Stimulated activated CD8-positive, alpha-beta memory T cell treated with anti-CD3 and anti-CD28 coated beads, Interleukin-4, amount 100 ng/mL, for 1 hour (primary cell): ENCODE measurements at regions not wholly inside any gene's neighbourhood (a gene's known extent, or its start where the extent isn't known, plus 50 kb on each side); places are given as distances from the start of the nearest gene placed in this dataset.
"Not testable (repeated sequence)": the region's sequence is repeated elsewhere in the genome, so short reads cannot be mapped to it uniquely, and the experiment has no call there.

Experiments used
- DNase-seq, 2 donors: peaks; one replicate each; pipeline ENCODE4 v3.0.0-alpha.2; 2020; ENCODE audit warnings: low read depth in 2 of 2, low spot score in 1 of 2

DNA sequence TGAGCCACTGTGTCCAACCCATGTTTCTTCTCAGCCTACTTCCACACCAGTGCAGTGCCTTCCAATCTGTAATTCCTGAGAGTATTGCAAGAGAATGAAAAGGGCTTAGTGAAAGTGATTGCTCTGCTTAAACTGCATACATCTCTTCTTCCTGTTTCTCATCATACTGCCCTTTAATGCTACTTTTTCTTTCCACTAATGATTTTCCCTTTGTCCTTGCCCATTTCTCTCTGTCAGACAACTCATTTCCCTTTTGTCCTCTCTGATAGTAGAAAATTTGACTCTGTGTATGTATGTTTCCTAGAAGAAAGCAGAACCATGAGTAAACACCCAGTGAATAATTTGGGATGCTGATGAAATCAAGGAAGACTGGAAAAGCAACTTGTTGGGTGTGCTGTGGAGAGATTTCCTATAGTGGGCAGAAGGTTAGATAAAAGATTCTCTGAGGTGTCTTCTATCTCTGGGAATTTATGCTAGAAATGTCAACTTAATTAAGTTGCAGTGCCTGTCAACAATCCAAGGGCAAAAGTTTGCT is 102.2 kb upstream of the CHD1 start:
- DNase-seq = no peak

DNA sequence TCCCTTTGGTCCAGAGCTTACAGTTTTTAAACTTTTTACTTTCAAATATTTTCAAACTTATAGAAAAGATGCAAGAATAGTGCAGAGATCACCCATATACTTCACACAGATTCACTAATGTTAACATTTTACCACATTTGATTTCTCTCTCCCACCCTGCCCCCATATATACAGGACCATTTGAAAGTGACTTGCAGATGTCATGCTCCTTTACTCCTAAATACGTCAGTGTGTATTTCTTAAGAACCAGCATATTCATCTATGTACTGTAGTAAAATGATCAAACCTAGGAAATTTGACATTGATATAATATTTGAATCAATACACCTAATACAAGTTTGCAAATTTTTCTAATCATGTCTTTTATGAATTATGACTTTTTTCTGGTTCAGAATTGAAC is 100.4 kb upstream of the CHD1 start:
- DNase-seq = no peak

DNA sequence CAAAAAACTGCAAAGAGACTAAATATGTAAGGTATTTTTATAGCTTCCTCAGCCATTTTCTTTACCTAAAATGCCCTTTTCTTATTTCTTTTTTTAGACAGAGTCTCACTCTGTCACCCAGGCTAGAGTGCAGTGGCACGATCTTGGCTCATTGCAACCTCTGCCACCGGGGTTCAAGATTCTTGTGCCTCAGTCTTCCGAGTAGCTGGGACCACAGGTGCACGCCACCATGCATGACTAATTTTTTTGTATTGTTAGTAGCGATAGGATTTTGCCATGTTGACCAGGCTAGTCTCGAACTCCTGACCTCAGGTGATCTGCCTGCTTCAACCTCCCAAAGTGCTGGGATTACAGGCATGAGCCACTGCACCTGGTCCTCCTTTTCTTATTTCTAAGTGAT is 99.4 kb upstream of the CHD1 start:
- DNase-seq = not testable (repeated sequence)

DNA sequence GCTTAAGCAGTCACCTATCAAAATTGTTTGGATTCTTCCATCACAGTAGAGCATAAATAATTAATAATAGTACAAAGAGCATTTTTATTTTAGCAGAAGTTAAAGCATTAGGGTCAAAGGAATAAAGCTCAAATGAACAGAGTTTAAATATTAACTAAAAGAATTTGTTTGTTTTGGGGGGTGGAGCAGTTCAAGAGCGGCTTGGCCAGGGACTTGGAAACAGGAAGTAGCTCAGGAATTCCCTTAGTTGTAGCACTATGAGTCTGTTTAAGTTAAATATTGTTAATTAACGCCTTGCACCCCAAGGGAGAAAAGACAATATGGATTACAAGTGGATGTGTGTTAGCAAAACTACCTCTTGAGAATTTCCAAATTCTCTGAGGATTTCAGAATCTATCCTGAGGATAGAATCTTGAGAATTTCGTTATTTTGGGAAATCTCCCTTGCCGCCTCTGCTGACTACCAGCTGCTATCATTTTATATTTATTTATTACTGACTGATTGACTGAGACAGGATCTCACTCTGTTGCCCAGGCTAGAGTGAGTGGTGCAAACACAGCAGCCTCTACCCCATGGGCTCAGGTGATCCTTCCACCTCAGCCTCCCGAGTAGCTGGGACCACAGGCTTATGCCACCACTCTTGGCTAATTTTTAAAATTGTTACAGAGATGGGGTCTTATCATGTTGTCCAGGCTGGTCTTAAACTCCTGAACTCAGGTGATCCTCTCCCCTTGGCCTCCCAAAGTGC is 96.7 kb upstream of the CHD1 start:
- DNase-seq = no peak

DNA sequence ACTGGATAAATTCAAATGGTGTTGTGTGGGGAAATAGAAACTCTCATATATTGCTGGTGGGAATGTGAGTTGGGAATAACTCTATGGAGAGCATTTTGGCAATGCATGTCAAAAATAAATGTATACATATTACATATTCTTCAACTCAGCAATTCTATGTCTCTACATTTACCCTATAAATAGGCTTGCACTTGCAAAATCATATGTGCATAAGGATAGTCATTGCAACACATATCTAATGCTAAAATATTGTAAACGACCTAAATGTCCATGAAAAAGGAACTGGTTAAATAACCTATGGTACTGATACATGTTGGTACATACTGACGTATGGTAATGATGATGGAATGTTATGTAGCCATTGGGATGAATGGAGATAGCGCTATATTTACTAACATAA is 94.5 kb upstream of the CHD1 start:
- no peak for DNase-seq

DNA sequence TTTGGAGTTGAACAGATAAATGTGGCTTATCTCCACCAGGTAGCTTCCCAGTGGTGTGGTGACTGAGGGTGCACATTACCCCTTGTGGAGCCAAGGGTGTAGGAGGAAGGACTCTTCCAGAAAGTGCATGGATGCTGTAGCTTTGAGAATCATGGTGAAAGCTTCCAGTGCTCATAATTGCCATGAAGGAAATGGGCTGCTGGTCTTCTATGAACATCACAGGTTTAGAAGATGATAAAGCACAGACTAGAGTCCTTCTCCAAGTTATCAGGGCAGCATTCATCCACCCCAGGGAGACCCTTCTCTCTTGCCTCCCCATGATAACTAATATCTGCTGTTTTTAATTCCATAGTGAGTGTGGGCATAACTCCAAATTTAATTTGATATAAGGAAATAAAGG is 93.4 kb upstream of the CHD1 start:
- DNase-seq = no peak

DNA sequence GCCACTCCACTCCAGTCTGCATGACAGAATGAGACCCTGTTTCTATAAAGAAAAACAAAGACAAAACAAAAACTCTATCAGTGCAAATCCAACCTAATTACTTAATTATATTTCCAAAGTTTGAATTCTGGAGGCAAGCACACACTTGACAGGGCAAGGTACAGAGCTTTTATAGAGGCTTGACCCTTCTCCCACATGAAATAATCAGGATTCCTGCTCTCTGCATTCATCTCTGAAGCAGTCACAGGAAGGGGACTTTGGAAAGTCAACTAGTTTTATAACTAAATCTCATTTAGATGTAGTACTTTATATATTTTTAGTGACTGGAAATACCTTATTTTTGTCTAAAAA is 91.9 kb upstream of the CHD1 start:
- no peak for DNase-seq

DNA sequence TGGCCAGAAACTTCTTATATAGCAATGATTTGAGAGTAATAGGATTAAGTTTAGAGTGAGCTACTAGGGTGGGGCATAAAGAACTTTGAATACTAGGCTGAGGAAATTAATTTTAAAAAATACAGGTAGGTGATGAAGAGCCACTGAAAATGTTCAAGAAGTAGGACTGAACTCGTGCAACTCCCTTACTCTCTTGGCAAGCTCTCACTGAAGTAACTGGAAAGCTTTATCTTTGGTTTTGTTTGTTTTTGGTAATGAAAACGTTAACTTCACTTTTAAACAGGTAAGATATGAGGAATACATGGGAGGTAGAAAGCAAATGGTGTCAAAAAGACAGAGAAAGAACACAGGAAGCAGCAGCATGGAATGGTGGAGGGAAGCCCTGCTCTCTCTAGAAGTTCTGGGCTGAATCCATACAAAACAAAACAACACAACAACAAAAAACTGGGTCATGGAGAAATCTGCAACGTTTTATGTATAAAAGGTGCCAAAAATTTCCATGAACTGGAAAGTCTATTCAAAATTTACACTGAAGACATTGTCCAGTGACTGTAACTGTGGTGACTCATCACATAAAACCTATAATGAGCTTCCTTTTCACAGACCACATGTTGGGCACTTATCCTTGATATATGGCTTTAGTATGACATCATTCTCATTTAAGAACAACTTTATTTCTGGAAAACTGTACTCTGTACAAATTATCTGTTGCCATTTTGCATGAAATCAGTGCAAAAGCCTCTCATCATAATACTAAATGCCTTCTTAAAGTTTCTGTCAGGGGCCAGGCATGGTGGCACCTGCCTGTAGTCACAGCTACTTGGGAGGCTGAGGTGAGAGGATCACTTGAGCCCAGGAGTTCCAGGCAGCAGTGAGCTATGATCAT is 91.2 kb upstream of the CHD1 start:
- DNase-seq = no peak

DNA sequence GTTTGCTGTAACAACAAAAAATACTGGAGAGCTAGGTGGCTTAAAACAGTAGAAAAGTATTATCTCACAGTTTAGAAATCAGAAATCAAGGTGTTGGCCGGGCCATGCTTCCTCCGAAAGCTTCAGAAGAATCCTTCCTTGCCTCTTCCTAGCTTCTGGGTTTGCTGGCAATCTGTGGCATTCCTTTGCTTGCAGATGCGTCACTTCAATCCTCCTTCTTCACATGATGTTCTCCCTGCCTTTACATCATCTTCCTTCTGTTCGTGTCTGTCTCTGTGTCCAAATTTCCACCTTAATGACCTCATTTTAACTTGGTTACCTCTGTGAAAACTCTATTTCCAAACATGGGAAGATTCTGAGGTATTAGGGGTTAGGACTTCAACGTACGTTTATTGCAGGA is 90.4 kb upstream of the CHD1 start:
- DNase-seq = no peak

DNA sequence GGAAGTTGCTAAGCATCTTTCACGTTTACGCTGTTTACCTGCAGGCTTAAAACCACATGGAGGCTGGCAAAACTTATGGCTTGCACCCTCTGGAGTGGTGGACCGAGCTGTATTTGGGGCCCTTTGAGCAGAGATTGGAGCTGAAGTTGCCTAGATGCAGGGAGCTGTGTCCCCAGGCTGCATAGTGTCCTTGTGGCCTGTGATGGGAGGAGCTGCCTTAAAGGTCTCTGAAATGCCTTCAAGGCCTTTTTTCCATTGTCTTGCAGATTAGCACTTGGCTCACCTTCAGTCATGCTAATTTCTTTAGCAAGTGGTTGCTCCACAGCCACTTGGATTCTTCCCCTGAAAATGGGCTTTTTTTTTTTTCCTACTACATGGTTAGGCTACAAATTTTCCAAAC is 81.5 kb upstream of the CHD1 start:
- no peak for DNase-seq

DNA sequence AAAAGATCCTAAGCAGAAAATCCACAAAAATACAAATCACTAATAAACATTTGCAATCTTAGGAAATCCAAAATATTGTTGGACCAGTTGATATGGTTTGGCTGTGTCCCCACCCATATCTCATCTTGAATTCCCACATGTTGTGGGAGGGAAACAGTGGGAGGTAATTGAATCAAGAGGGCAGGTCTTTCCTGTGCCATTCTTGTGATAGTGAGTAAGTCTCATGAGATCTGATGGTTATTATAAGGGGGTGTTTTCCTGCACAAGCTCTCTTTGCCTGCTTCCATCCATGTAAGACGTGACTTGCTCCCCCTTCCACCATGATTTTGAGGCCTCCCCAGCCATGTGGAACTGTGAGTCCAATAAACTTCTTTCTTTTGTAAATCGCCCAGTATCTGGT is 79.2 kb upstream of the CHD1 start:
- DNase-seq = not testable (repeated sequence)

DNA sequence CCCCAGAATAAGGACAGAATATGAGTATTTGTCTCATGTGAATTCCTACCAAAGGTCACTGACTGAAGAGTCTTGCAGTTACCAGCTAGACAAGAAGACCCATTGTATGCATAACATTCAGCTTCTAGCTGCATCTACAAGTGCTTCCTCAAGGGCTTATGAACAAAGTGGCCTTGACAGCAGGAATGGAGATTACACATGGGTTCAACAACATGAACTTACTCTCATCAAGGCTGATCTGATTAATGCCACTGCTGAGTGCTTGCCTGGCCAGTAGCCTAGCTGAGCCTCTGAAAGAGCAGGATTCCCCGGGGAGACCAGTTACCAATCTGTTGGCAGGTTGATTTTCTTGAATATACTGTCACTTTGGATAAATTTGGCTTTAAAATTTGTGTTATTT is 76.7 kb upstream of the CHD1 start:
- no peak for DNase-seq

DNA sequence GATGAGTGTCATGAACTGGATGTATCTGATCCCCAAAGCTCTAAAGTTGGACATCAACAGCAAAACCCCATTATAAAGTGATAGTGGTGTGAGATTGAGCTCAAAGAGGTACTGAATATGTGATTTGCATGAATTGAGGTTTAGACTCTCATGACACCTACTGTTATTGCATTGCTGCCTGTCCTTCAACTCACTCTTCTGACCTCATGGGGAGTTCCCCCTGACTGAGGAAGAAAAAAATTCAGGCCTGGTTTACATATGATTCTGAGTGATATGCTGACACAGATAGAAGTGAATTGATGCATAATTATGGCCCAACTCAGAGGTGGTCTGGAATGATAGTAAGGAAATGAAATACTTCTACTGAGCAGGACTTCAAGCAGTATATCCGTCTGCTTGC is 76.2 kb upstream of the CHD1 start:
- no peak for DNase-seq

DNA sequence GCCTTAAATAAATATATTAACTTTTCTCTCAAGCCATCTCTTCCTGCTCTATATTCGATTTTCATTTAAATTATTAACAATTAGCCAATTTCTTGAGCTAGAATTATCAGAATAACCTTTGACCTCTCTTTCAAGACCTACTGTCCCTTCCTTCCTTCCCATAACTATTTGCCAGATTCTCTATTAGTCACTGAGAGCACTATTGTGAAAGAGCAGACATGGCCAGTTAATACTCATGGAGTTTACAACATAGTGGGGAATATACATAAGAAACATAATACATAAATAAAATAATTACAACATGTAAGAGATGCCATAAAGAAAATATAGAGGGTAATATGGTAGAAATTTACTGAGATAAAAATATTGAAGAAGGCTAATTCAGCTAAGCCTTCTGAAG is 72.1 kb upstream of the CHD1 start:
- DNase-seq = no peak

DNA sequence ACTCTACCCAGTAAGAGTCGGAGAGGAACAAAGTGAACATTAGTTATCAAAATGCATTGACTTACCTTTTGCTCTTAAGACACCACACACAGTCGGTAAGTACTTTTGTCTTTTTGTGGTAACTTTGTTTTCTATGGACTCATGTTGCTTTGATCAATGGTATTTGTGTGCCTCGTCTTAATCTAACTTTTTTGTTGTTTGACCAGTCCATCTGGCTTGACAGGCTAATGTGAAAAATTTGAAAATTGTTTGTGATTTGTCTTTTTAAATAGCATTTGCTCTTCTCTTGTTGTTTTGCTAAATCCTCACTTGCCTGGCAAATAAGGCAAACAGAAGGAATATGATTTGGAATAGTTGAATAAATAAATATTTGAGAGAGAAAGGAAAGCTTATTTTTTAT is 71.4 kb upstream of the CHD1 start:
- no peak for DNase-seq

DNA sequence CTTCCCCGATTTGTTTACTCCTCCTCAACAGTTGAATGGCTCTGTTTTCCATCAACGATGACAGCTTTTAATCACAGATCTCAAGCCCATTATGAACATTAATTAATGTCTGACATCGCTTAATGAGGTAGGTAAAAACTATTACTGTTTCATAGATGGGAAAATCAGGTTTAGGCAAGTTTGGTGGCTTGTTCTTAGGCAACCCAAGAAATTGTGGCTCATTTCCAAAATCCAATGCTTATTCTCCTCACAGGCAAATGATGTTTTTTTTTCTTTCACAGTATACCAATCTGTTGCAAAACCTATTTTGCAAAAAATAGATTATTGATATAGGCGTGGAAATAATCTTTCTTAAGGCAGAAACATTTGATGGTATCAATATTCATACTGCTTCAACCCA is 70.8 kb upstream of the CHD1 start:
- no peak for DNase-seq

DNA sequence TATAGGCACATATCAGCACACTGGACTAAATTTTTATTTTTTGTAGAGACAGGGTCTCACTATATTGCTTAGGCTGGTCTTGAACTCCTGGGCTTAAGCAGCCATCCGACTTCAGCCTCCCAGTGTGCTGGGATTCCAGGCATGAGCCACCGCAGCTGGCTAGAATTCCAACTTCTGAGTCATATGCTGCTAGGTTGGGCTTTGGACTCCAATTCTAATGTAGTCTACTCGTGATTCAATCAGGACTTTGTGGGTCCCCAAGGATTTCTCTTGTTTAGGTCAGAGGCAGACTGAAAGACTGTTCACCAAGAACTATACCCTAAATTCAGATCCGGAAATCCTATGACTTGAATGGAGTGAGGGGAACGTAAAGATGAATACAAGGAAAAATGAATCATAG is 68.2 kb upstream of the CHD1 start:
- DNase-seq = no peak

DNA sequence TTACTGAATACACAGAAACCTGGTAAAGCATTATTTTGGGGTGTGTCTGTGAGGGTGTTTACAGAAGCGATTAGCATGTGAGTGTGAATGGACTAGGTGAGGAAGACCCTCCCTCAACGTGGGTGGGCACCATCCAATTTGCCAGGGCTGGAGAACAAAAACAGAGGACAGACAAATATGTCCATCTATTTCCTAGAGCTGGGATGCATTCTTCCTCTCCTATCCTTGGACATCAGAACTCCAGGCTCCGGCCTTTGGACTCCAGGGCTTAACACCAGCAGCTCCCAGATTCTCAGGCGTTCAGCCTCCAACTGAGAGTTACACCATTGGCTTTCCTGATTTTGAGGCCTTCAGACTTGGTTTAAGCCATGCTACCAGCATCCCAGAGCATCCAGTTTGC is 65.8 kb upstream of the CHD1 start:
- no peak for DNase-seq

DNA sequence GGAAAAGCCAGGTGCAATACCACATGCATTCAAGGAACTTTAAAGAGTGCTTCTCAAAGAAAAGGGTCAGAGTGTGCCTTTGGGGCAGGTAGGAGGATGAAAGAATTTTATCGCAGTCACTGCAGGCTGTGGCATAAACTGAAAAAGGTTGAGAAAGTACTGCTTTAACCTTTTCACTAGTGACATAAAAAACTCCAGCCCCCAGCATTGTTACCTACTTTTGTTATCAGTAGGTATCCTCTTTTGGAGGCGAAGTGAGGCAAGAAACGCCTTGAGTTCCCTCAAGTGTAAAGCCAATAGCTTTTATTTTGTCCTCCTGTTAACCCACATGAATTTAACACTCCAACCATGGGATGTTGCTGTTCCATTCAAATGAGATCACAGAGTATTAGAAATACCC is 64.7 kb upstream of the CHD1 start:
- DNase-seq = no peak

DNA sequence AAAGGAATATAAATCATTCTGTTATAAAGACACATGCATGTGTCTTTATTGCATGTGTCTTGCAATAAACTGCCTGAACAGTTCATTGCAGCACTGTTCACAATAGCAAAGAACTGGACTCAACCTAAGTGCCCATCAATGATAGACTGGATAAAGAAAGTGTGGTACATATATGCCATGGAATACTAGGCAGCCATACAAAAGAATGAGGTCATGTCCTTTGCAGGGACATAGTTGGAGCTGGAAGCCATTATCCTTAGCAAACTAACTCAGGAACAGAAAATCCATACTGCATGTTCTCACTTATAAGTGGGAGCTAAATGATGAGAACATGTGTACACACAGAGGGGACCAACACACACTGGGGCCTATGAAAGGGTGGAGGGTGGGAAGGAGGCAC is 63.7 kb upstream of the CHD1 start:
- DNase-seq = no peak

DNA sequence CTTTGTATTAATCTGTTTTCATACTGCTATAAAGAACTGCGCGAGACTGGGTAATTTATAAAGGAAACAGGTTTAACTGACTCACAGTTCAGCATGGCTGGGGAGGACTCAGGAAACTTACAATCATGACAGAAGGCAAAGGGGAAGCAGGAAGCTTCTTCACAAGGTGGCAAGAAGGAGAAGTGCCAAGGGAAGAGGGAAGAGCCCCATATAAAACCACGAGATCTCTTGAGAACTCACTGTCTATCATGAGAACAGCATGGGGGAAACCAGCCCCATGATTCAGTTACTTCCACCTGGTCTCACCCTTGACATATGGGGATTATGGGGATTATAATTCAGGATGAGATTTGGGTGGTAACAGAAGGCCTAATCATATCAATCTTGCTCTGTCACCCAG is 60.9 kb upstream of the CHD1 start:
- no peak for DNase-seq

DNA sequence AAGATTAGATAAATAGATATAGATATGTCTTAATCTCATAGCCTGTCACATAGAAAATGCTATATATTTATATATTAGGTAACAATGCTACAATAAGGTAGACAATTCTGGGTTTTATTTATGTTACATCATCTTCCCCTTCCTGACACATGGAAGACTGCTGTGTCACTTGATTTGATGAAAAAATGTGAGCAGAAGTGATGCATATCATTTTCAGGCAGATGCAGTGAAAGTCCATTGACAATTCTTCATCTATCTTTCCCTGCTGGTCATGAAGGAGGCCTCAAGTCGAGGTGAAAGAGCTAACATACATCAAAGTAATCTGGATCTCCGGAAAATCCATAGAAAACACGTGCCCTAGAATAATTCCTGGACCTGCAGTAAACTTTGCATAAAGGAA is 57.8 kb upstream of the CHD1 start:
- no peak for DNase-seq

DNA sequence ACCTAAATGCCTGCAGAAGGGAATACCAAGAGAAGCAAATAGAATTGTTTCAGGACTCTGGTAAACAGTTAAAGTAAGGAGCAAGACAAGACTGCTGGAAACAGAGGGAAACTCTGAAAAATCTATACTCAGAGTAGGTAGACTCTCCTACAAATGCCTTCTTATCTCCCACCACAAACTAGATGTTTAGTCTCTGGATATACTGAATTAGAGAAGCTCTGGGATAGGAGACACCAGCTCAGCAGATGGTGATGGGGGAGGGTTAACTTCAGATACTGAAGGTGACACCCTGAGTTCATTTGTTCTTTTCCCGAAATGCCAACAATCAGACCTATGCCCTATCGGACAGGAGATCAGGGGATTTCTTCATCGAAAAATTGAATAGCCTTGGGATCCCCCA is 54.1 kb upstream of the CHD1 start:
- DNase-seq = no peak
